ENCODE measurements at regions not wholly inside any gene's neighbourhood (a gene's known extent, or its start where the extent isn't known, plus 50 kb on each side); places are given as distances from the start of the nearest gene placed in this dataset.

DNA sequence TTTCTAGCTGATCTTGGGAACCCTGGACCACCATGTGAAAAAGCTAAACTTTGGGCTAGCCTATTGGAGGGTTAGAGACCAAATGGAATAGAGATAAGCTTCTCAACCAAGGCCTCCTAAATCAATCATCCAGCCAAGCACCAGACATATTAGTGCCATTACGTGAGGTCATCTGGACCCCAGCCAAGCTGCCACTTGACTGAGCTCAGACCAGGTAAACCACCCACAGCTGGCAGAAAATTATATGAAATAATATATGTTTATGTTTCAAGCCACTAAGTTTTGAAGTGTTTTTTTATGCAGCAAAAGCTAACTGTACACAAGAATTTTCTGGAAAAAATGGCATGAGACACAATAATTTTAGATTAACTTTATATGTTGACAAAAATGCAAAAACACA is 82.6 kb upstream of the PCGF5 start:
- TF ChIP-seq, protein P1, sequence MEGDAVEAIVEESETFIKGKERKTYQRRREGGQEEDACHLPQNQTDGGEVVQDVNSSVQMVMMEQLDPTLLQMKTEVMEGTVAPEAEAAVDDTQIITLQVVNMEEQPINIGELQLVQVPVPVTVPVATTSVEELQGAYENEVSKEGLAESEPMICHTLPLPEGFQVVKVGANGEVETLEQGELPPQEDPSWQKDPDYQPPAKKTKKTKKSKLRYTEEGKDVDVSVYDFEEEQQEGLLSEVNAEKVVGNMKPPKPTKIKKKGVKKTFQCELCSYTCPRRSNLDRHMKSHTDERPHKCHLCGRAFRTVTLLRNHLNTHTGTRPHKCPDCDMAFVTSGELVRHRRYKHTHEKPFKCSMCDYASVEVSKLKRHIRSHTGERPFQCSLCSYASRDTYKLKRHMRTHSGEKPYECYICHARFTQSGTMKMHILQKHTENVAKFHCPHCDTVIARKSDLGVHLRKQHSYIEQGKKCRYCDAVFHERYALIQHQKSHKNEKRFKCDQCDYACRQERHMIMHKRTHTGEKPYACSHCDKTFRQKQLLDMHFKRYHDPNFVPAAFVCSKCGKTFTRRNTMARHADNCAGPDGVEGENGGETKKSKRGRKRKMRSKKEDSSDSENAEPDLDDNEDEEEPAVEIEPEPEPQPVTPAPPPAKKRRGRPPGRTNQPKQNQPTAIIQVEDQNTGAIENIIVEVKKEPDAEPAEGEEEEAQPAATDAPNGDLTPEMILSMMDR (IDR thresholded peaks at IDR 0.05) = no peak
- TF ChIP-seq EP300 (IDR thresholded peaks at IDR 0.05) = no peak
- no peak for TF ChIP-seq POLR2AphosphoS5 (IDR thresholded peaks at IDR 0.05)
- TF ChIP-seq POLR2A (IDR thresholded peaks at IDR 0.05) = no peak
- Histone ChIP-seq H3K36me3 (no peaks in the 10 kb centered on the region), H3K4me3 (no peak overlapping the region), H3K27ac (no peak overlapping the region), H3K4me1 (no peaks in the 10 kb centered on the region), H3K9me3 (no peaks in the 10 kb centered on the region), H3K27me3 (no peaks in the 10 kb centered on the region)
- WGBS, 2 donors (ENCODE audit: low coverage in 1 of 2) = 25 to 60% methylated on average over 1 of the region's 1 CpG
- no peak for ATAC-seq

- no peaks in the 10 kb centered on the region for H3K27me3 ChIP-seq
- no peaks in the 10 kb centered on the region for H3K36me3 ChIP-seq
- TF ChIP-seq, protein P1 (IDR thresholded peaks at IDR 0.05) = no peak
- TF ChIP-seq POLR2AphosphoS5 (IDR thresholded peaks at IDR 0.05) (no peak), EP300 (IDR thresholded peaks at IDR 0.05) (no peak), POLR2A (IDR thresholded peaks at IDR 0.05) (no peak)
- H3K27ac ChIP-seq = no peak overlapping the region
- ATAC-seq = no peak
- H3K4me1 ChIP-seq = no peaks in the 10 kb centered on the region
- 57 to 84% methylated on average over 5 to 6 of the region's 6 CpGs for WGBS, 2 donors (ENCODE audit: low coverage in 1 of 2)
- no peak overlapping the region for H3K4me3 ChIP-seq
- H3K9me3 ChIP-seq = no peaks in the 10 kb centered on the region
Observed at GRCh38 chr10:91140995-91141549, 79.4 kb upstream of the PCGF5 start.

- H3K4me3 ChIP-seq = no peak overlapping the region
- no peak overlapping the region for H3K27ac ChIP-seq
- no peaks in the 10 kb centered on the region for H3K4me1 ChIP-seq
- TF ChIP-seq POLR2AphosphoS5 (IDR thresholded peaks at IDR 0.05) (no peak), POLR2A (IDR thresholded peaks at IDR 0.05) (no peak), EP300 (IDR thresholded peaks at IDR 0.05) (no peak)
- TF ChIP-seq, protein P1 (IDR thresholded peaks at IDR 0.05) = no peak
- H3K27me3 ChIP-seq = no peaks in the 10 kb centered on the region
- 25 to 70% methylated on average over 1 of the region's 1 CpG for WGBS, 2 donors (ENCODE audit: low coverage in 1 of 2)
- ATAC-seq = no peak
- no peaks in the 10 kb centered on the region for H3K9me3 ChIP-seq
- H3K36me3 ChIP-seq = no peaks in the 10 kb centered on the region
Observed at GRCh38 chr10:91144961-91145360, 75.5 kb upstream of the PCGF5 start.

DNA sequence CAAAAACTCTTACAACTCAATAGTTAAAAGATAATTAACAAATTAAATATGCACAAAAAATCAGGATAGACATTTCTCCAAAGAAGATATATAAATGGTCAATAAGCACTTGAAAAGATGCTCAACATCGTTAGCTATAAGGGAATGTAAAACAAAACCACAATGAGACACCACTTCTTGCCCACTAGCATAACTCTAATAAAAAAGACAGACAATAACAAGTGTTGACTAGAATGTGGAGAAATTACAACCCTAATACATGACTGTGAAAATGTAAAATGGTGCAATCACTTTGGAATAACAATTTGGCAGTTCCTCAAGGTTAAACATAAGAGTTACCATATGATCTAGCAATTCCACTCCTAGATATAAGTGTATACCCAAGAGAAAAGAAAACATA is 74.3 kb upstream of the PCGF5 start:
- no peak for ATAC-seq
- Histone ChIP-seq H3K27ac (no peak overlapping the region), H3K27me3 (no peaks in the 10 kb centered on the region), H3K4me1 (no peaks in the 10 kb centered on the region), H3K4me3 (no peak overlapping the region), H3K36me3 (no peaks in the 10 kb centered on the region), H3K9me3 (no peaks in the 10 kb centered on the region)
- TF ChIP-seq EP300 (IDR thresholded peaks at IDR 0.05) (no peak), POLR2AphosphoS5 (IDR thresholded peaks at IDR 0.05) (no peak), POLR2A (IDR thresholded peaks at IDR 0.05) (no peak)
- TF ChIP-seq, protein P1 (IDR thresholded peaks at IDR 0.05) = no peak
- WGBS, 2 donors (ENCODE audit: low coverage in 1 of 2) = 67 to 86% methylated on average over 1 of the region's 1 CpG

DNA sequence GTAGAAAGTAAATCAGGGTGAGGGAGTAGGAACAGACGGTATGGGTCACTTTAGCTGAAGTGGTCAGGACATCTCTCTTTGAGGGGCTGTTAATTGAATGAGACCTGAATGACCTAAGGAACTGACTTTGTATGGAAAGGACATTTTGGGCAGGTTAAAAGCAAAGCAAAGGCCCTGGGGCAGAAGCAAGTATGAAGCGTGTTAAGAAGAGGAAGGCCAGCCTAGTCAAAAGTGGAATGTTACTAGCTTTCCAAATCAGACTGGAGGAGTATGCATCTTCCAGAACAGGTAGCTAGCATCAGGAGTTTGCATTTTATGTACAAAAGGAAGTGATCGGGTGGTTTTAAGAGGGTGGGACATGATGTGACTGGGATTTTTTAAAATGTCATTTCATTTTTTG is 70.9 kb upstream of the PCGF5 start:
- 70 to 94% methylated on average over 3 of the region's 3 CpGs for WGBS, 2 donors (ENCODE audit: low coverage in 1 of 2)
- H3K4me3 ChIP-seq = no peak overlapping the region
- H3K27me3 ChIP-seq = no peaks in the 10 kb centered on the region
- no peak for TF ChIP-seq POLR2A (IDR thresholded peaks at IDR 0.05)
- no peak for TF ChIP-seq EP300 (IDR thresholded peaks at IDR 0.05)
- TF ChIP-seq, protein P1 (IDR thresholded peaks at IDR 0.05) = no peak
- no peak for TF ChIP-seq POLR2AphosphoS5 (IDR thresholded peaks at IDR 0.05)
- no peaks in the 10 kb centered on the region for H3K36me3 ChIP-seq
- no peak for ATAC-seq
- H3K9me3 ChIP-seq = no peaks in the 10 kb centered on the region
- no peak overlapping the region for H3K27ac ChIP-seq
- H3K4me1 ChIP-seq = no peaks in the 10 kb centered on the region
